ENCODE measurements at regions not wholly inside any gene's neighbourhood (a gene's known extent, or its start where the extent isn't known, plus 50 kb on each side); places are given as distances from the start of the nearest gene placed in this dataset.

DNA sequence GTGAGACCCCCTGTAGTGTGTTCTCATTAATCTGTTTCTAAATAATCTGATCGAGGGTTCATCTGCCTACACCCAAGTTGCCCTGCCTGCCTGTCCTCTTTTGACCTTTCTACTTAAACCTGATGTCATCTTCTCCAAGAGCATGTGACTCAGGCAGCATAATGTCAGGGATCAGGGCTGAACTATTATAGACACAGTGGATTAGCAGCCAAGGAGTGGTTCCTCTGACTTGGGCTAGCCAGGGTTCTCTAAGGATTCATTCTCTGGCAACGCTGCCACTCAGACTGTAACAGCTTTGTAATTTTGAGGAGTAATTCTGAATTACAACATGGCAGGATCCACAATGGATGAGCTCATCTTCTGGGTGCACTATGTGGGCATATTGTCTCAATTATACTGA is 124.0 kb downstream of the MDH1 start:
- ChIA-PET CTCF (ENCODE audit: unreplicated experiment) (no interaction called here), POLR2A (no interaction called here)
- intact Hi-C loops (cut with micrococcal nuclease; ENCODE audit: unreplicated experiment): no loop called here
- Histone ChIP-seq H3K4me1 (ENCODE audit: insufficient read depth, low read length, poor library complexity, severe bottlenecking) (no peaks in the 10 kb centered on the region), H2AFZ (ENCODE audit: low read length) (no peak overlapping the region), H3K9me2 (ENCODE audit: insufficient read depth, low read length) (no peaks in the 10 kb centered on the region), H3K27ac (ENCODE audit: low read depth, low read length, poor library complexity, severe bottlenecking) (no peak overlapping the region), H3K4me3 (ENCODE audit: low read depth, low read length, poor library complexity, severe bottlenecking) (no peak overlapping the region), H3K4me2 (ENCODE audit: low read length) (no peak overlapping the region), H3K79me2 (ENCODE audit: insufficient read depth, low read depth, low read length) (no peaks in the 10 kb centered on the region), H4K20me1 (ENCODE audit: insufficient read depth, low read length) (no peaks in the 10 kb centered on the region), H3K36me3 (ENCODE audit: insufficient read depth, low read length) (no peaks in the 10 kb centered on the region), H3K9me3 (ENCODE audit: low read length) (no peaks in the 10 kb centered on the region)
- no peak for DNase-seq (ENCODE audit: low spot score)
- no peak for TF ChIP-seq EZH2phosphoT487 (IDR thresholded peaks at IDR 0.05; ENCODE audit: borderline replicate concordance, low read depth, low read length)
- BruUV-seq (replicated peaks): no TSS peak

DNA sequence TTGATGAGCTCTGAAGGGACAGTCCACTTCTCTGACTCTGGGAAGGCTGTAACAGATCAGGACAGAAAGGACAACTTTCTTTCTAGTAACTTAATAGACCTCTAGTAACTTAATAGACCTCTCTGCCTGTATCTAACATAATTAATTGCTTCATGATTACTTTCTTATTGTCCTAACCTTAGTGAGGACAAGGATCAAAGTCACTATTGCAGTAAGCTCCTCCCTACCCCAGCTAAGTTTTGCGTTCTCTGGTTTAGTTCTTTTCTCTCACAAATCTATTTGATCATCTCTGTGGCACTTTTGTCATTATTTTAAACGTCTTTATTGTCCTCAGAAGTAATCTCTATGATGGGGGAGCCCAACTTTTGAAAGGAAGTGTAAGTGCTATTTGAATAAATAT is 125.5 kb upstream of the UGP2 start:
- TF ChIP-seq EZH2phosphoT487 (IDR thresholded peaks at IDR 0.05; ENCODE audit: borderline replicate concordance, low read depth, low read length): no peak
- TF ChIP-seq, protein P1, sequence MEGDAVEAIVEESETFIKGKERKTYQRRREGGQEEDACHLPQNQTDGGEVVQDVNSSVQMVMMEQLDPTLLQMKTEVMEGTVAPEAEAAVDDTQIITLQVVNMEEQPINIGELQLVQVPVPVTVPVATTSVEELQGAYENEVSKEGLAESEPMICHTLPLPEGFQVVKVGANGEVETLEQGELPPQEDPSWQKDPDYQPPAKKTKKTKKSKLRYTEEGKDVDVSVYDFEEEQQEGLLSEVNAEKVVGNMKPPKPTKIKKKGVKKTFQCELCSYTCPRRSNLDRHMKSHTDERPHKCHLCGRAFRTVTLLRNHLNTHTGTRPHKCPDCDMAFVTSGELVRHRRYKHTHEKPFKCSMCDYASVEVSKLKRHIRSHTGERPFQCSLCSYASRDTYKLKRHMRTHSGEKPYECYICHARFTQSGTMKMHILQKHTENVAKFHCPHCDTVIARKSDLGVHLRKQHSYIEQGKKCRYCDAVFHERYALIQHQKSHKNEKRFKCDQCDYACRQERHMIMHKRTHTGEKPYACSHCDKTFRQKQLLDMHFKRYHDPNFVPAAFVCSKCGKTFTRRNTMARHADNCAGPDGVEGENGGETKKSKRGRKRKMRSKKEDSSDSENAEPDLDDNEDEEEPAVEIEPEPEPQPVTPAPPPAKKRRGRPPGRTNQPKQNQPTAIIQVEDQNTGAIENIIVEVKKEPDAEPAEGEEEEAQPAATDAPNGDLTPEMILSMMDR (conservative IDR thresholded peaks at IDR 0.05; ENCODE audit: low read length): no peak
- H3K9me3 ChIP-seq (ENCODE audit: low read length): no peaks in the 10 kb centered on the region
- no peak overlapping the region for H2AFZ ChIP-seq (ENCODE audit: low read length)
- H3K79me2 ChIP-seq (ENCODE audit: insufficient read depth, low read depth, low read length): no peaks in the 10 kb centered on the region
- no peaks in the 10 kb centered on the region for H3K36me3 ChIP-seq (ENCODE audit: insufficient read depth, low read length)
- no peaks in the 10 kb centered on the region for H3K4me1 ChIP-seq (ENCODE audit: insufficient read depth, low read length, poor library complexity, severe bottlenecking)
- POLR2A ChIA-PET: no interaction called here
- no peak overlapping the region for H3K27ac ChIP-seq (ENCODE audit: low read depth, low read length, poor library complexity, severe bottlenecking)
- CTCF ChIA-PET (ENCODE audit: unreplicated experiment): no interaction called here
- no TSS peak for BruUV-seq (replicated peaks)
- H3K9me2 ChIP-seq (ENCODE audit: insufficient read depth, low read length): no peaks in the 10 kb centered on the region; the same call in 1 of the 2 replicates
- intact Hi-C loops (cut with micrococcal nuclease; ENCODE audit: unreplicated experiment): no loop called here
- DNase-seq (ENCODE audit: low spot score): no peak
- no peak overlapping the region for H3K4me2 ChIP-seq (ENCODE audit: low read length)
- H3K4me3 ChIP-seq (ENCODE audit: low read depth, low read length, poor library complexity, severe bottlenecking): no peak overlapping the region
- no peaks in the 10 kb centered on the region for H4K20me1 ChIP-seq (ENCODE audit: insufficient read depth, low read length)

DNA sequence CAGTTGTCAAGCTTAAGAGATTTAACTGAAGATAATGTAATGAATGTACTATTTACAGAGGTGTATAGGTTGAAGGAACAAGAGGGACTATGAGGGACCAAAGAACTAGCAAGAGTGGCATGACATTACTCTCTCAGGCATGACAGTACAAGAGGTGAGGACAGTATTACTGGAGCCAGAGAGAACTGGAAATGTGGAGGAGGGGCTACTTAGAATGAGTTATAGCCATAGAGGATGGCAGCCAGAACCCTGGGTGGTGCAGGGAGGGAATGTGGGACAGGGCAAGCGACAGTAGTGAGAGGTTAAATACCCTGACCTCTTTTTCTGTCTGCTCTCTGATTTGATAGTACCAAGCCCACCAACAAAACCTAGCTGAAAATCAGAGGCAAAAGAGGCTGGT is 122.6 kb upstream of the UGP2 start:
- Histone ChIP-seq H2AFZ (ENCODE audit: low read length) (no peak overlapping the region), H3K36me3 (ENCODE audit: insufficient read depth, low read length) (no peaks in the 10 kb centered on the region), H3K4me2 (ENCODE audit: low read length) (no peak overlapping the region), H3K9me3 (ENCODE audit: low read length) (no peaks in the 10 kb centered on the region), H3K79me2 (ENCODE audit: insufficient read depth, low read depth, low read length) (no peaks in the 10 kb centered on the region), H3K27ac (ENCODE audit: low read depth, low read length, poor library complexity, severe bottlenecking) (no peak overlapping the region), H4K20me1 (ENCODE audit: insufficient read depth, low read length) (no peaks in the 10 kb centered on the region), H3K9me2 (ENCODE audit: insufficient read depth, low read length) (no peaks in the 10 kb centered on the region; the same call in 1 of the 2 replicates), H3K4me1 (ENCODE audit: insufficient read depth, low read length, poor library complexity, severe bottlenecking) (no peaks in the 10 kb centered on the region), H3K4me3 (ENCODE audit: low read depth, low read length, poor library complexity, severe bottlenecking) (no peak overlapping the region)
- intact Hi-C loops (cut with micrococcal nuclease; ENCODE audit: unreplicated experiment): no loop called here
- CTCF ChIA-PET (ENCODE audit: unreplicated experiment): no interaction called here
- DNase-seq (ENCODE audit: low spot score): no peak
- BruUV-seq (replicated peaks): no TSS peak
- POLR2A ChIA-PET: interaction anchor here (0.7 kb wide), 1 partner anchor 140 kb away, joined by 3 read pairs; no protein-coding TSS in a partner anchor
- TF ChIP-seq, protein P1 (conservative IDR thresholded peaks at IDR 0.05; ENCODE audit: low read length): no peak
- no peak for TF ChIP-seq EZH2phosphoT487 (IDR thresholded peaks at IDR 0.05; ENCODE audit: borderline replicate concordance, low read depth, low read length)

Data from OCI-LY7 (cell line).